Esophagus muscularis mucosa (tissue), 3 donors: ENCODE measurements at regions not wholly inside any gene's neighbourhood (a gene's known extent, or its start where the extent isn't known, plus 50 kb on each side); places are given as distances from the start of the nearest gene placed in this dataset.

Experiments
- CTCF ChIP-seq, 3 experiments: fragments of 200-600 bp in 2 of 3; fragments of 450-650 bp in 1 of 3; sonication (generic) in 2 of 3; IDR thresholded peaks; one replicate each; pipeline ENCODE4 v1.5.1; 2017 to 2019; ENCODE audit warnings: antibody characterized with exemption in 3 of 3, mild to moderate bottlenecking in 2 of 3, moderate library complexity in 1 of 3
- POLR2A ChIP-seq: fragments of 450-650 bp; IDR thresholded peaks from one replicate; pipeline ENCODE4 v1.6.1; 2017; ENCODE audit warnings: antibody characterized with exemption, moderate library complexity, mild to moderate bottlenecking, low read depth

GRCh38 chr1:219114014-219114413, 59.7 kb upstream of the LYPLAL1 start:
- TF ChIP-seq CTCF (IDR thresholded peaks at IDR 0.05) (no peak), POLR2A (no peak)
